Neuronal stem cell (in vitro differentiated cells): ENCODE measurements at regions not wholly inside any gene's neighbourhood (a gene's known extent, or its start where the extent isn't known, plus 50 kb on each side); places are given as distances from the start of the nearest gene placed in this dataset.

Experiments
- DNase-seq: peaks from one replicate; pipeline ENCODE4 v3.0.0-alpha.2; 2013; ENCODE audit warnings: low spot score
- H2AFZ ChIP-seq: one replicate; pipeline ENCODE4 v1.6.1; 2013; ENCODE audit warnings: mild to moderate bottlenecking, low read length, inconsistent platforms
- H2AK5ac ChIP-seq: 2 replicates; pipeline ENCODE4 v1.6.1; 2013; ENCODE audit warnings: low read depth, mild to moderate bottlenecking, inconsistent platforms, low read length, moderate library complexity, mixed read lengths
- H2BK120ac ChIP-seq: 2 replicates; pipeline ENCODE4 v1.6.1; 2013; ENCODE audit warnings: low read depth, mild to moderate bottlenecking, inconsistent platforms, low read length, moderate library complexity, mixed read lengths
- H2BK12ac ChIP-seq: one replicate; pipeline ENCODE4 v1.6.1; 2013; ENCODE audit warnings: low read length, inconsistent platforms
- H2BK15ac ChIP-seq: 2 replicates; pipeline ENCODE4 v1.6.1; 2013; ENCODE audit warnings: mild to moderate bottlenecking, low read length, inconsistent platforms, mixed read lengths
- H2BK5ac ChIP-seq: one replicate; pipeline ENCODE4 v1.6.1; 2013; ENCODE audit warnings: inconsistent platforms, mild to moderate bottlenecking, low read length, moderate library complexity
- H3K14ac ChIP-seq: one replicate; pipeline ENCODE4 v1.6.1; 2013; ENCODE audit warnings: low read length, inconsistent platforms
- H3K18ac ChIP-seq: 2 replicates; pipeline ENCODE4 v1.6.1; 2013; ENCODE audit warnings: low read length, inconsistent platforms
- H3K23ac ChIP-seq: 2 replicates; pipeline ENCODE4 v1.6.1; 2013; ENCODE audit warnings: low read depth, mild to moderate bottlenecking, mixed read lengths, low read length, inconsistent platforms; ENCODE audit not compliant: poor library complexity
- H3K27ac ChIP-seq: replicated peaks from 3 replicates; pipeline ENCODE4 v1.5.1; 2013; ENCODE audit warnings: low read length, inconsistent platforms
- H3K27me3 ChIP-seq, 3 experiments: 2 replicates each; pipeline ENCODE4 v1.6.1; 2013; ENCODE audit warnings: low read length in 3 of 3, mild to moderate bottlenecking in 2 of 3, inconsistent platforms in 1 of 3, low read depth in 1 of 3, mixed read lengths in 1 of 3, moderate library complexity in 1 of 3; ENCODE audit not compliant: control insufficient read depth in 3 of 3, insufficient read depth in 3 of 3
- H3K36me3 ChIP-seq, 2 donors: replicated peaks in 1 of 2; 2 replicates each; pipeline ENCODE4 v1.6.1; 2013; ENCODE audit warnings: low read length in 2 of 2; ENCODE audit not compliant: control insufficient read depth in 2 of 2, insufficient read depth in 2 of 2
- H3K4ac ChIP-seq: 2 replicates; pipeline ENCODE4 v1.6.1; 2013; ENCODE audit warnings: inconsistent platforms, mild to moderate bottlenecking, low read length, moderate library complexity
- H3K4me1 ChIP-seq, 2 donors: 1 replicate in 1 of 2; 2 replicates in 1 of 2; pipeline ENCODE4 v1.6.1; 2013; ENCODE audit warnings: low read length in 2 of 2, low read depth in 1 of 2; ENCODE audit not compliant: control insufficient read depth in 2 of 2, insufficient read depth in 1 of 2
- H3K4me2 ChIP-seq: one replicate; pipeline ENCODE4 v1.6.1; 2013; ENCODE audit warnings: mild to moderate bottlenecking, low read length, inconsistent platforms; ENCODE audit not compliant: insufficient read depth, poor library complexity, severe bottlenecking
- H3K4me3 ChIP-seq, 2 donors: 2 replicates each; pipeline ENCODE4 v1.5.1; 2013; ENCODE audit warnings: low read length in 2 of 2, mild to moderate bottlenecking in 2 of 2, inconsistent platforms in 1 of 2, moderate library complexity in 1 of 2
- H3K79me1 ChIP-seq: one replicate; pipeline ENCODE4 v1.6.1; 2013; ENCODE audit warnings: low read depth, mild to moderate bottlenecking, inconsistent platforms, low read length, moderate library complexity
- H3K9ac ChIP-seq: one replicate; pipeline ENCODE4 v1.6.1; 2013; ENCODE audit warnings: mild to moderate bottlenecking, low read depth, low read length, inconsistent platforms; ENCODE audit not compliant: poor library complexity
- H3K9me3 ChIP-seq, 2 donors: replicated peaks in 1 of 2; 2 replicates each; pipeline versions ENCODE3 to v1.6.1; 2013; ENCODE audit warnings: low read length in 2 of 2, mild to moderate bottlenecking in 2 of 2, inconsistent platforms in 1 of 2, low read depth in 1 of 2, mixed read lengths in 1 of 2, moderate library complexity in 1 of 2; ENCODE audit not compliant: control insufficient read depth in 2 of 2, insufficient read depth in 1 of 2
- H4K8ac ChIP-seq: one replicate; pipeline ENCODE4 v1.6.1; 2013; ENCODE audit warnings: low read depth, mild to moderate bottlenecking, inconsistent platforms, low read length, moderate library complexity
- H4K91ac ChIP-seq: one replicate; pipeline ENCODE4 v1.6.1; 2013; ENCODE audit warnings: low read length, low read depth, mild to moderate bottlenecking, inconsistent platforms; ENCODE audit not compliant: poor library complexity
- WGBS, 2 donors: extraction: QIAGEN DNeasy Blood & Tissue Kit; methylation state at CpG; one replicate each; pipeline ENCODE4 v1.1.7; 2013; ENCODE audit warnings: missing lambda C conversion rate in 2 of 2, mixed read lengths in 1 of 2; ENCODE audit not compliant: insufficient read length in 2 of 2, insufficient replicate concordance in 1 of 2; ENCODE audit errors: extremely low coverage in 2 of 2; 5-methylcytosine and 5-hydroxymethylcytosine counted together

- no peak for DNase-seq
- no peak overlapping the region for H2BK12ac ChIP-seq
- no peak overlapping the region for H2BK15ac ChIP-seq
- H3K4me1 ChIP-seq: no peaks in the 10 kb centered on the region
- no peak overlapping the region for H4K8ac ChIP-seq
- no peaks in the 10 kb centered on the region for H3K27me3 ChIP-seq
- H4K91ac ChIP-seq: no peak overlapping the region
- H2AK5ac ChIP-seq: no peak overlapping the region
- H3K9me3 ChIP-seq: no peaks in the 10 kb centered on the region
- H3K4ac ChIP-seq: no peak overlapping the region
- no peak overlapping the region for H3K14ac ChIP-seq
- H3K27ac ChIP-seq: no peak overlapping the region
- no peak overlapping the region for H2BK120ac ChIP-seq
- H3K36me3 ChIP-seq: no peaks in the 10 kb centered on the region
- no CpG with 5 or more reads among the region's 9 CpGs for WGBS, 2 donors
- H3K4me3 ChIP-seq: no peak overlapping the region
- no peak overlapping the region for H3K9ac ChIP-seq
- H2AFZ ChIP-seq: no peak overlapping the region
- H3K23ac ChIP-seq: no peak overlapping the region
- no peak overlapping the region for H2BK5ac ChIP-seq
- H3K79me1 ChIP-seq: no peaks in the 10 kb centered on the region
- no peak overlapping the region for H3K18ac ChIP-seq
- H3K4me2 ChIP-seq: no peak overlapping the region
These were observed 742.9 kb downstream of the TLR4 start for GRCh38 chr9:118446943-118447639.

- H3K79me1 ChIP-seq: no peaks in the 10 kb centered on the region
- DNase-seq: no peak
- no peak overlapping the region for H4K8ac ChIP-seq
- no peak overlapping the region for H3K27ac ChIP-seq
- H4K91ac ChIP-seq: no peak overlapping the region
- no peak overlapping the region for H3K23ac ChIP-seq
- no peaks in the 10 kb centered on the region for H3K9me3 ChIP-seq
- H3K14ac ChIP-seq: no peak overlapping the region
- H3K36me3 ChIP-seq: no peaks in the 10 kb centered on the region
- no peak overlapping the region for H3K4me3 ChIP-seq
- no peak overlapping the region for H2AK5ac ChIP-seq
- no peak overlapping the region for H2BK12ac ChIP-seq
- no peaks in the 10 kb centered on the region for H3K27me3 ChIP-seq
- H3K18ac ChIP-seq: no peak overlapping the region
- H3K9ac ChIP-seq: no peak overlapping the region
- H3K4me1 ChIP-seq: no peaks in the 10 kb centered on the region
- H2BK5ac ChIP-seq: no peak overlapping the region
- no peak overlapping the region for H2AFZ ChIP-seq
- H3K4me2 ChIP-seq: no peak overlapping the region
- H2BK15ac ChIP-seq: no peak overlapping the region
- H3K4ac ChIP-seq: no peak overlapping the region
- no CpG with 5 or more reads among the region's 2 CpGs for WGBS, 2 donors
- H2BK120ac ChIP-seq: no peak overlapping the region
These were observed 745.4 kb downstream of the TLR4 start for GRCh38 chr9:118449554-118449953.

GRCh38 chr9:118455259-118455658 lies 751.1 kb downstream of the TLR4 start:
- H3K27ac ChIP-seq: no peak overlapping the region
- no peak overlapping the region for H3K23ac ChIP-seq
- H2AFZ ChIP-seq: no peak overlapping the region
- H3K4me1 ChIP-seq: no peaks in the 10 kb centered on the region
- H3K36me3 ChIP-seq: no peaks in the 10 kb centered on the region
- no peak overlapping the region for H4K91ac ChIP-seq
- H2BK12ac ChIP-seq: no peak overlapping the region
- no peak overlapping the region for H2AK5ac ChIP-seq
- H4K8ac ChIP-seq: no peak overlapping the region
- H2BK15ac ChIP-seq: no peak overlapping the region
- no peak overlapping the region for H3K14ac ChIP-seq
- H3K79me1 ChIP-seq: no peaks in the 10 kb centered on the region
- no peak for DNase-seq
- no peak overlapping the region for H3K4me2 ChIP-seq
- no peak overlapping the region for H3K4ac ChIP-seq
- no peak overlapping the region for H3K18ac ChIP-seq
- H3K9me3 ChIP-seq: no peaks in the 10 kb centered on the region
- no peak overlapping the region for H2BK120ac ChIP-seq
- 100% methylated on average over 1 of the region's 2 CpGs; no CpG with 5 or more reads in 1 of the 2 donors for WGBS, 2 donors
- no peak overlapping the region for H3K9ac ChIP-seq
- no peaks in the 10 kb centered on the region for H3K27me3 ChIP-seq
- H2BK5ac ChIP-seq: no peak overlapping the region
- no peak overlapping the region for H3K4me3 ChIP-seq

- Histone ChIP-seq H2AK5ac (no peak overlapping the region), H2BK120ac (no peak overlapping the region), H2AFZ (no peak overlapping the region), H2BK15ac (no peak overlapping the region), H2BK12ac (no peak overlapping the region), H3K79me1 (no peaks in the 10 kb centered on the region), H3K4me1 (no peaks in the 10 kb centered on the region), H3K4me2 (no peak overlapping the region), H3K14ac (no peak overlapping the region), H3K23ac (no peak overlapping the region), H3K9me3 (no peaks in the 10 kb centered on the region), H4K91ac (no peak overlapping the region), H3K4me3 (no peak overlapping the region), H3K36me3 (no peaks in the 10 kb centered on the region), H3K27ac (no peak overlapping the region), H3K9ac (no peak overlapping the region), H4K8ac (no peak overlapping the region), H3K4ac (no peak overlapping the region), H2BK5ac (no peak overlapping the region), H3K18ac (no peak overlapping the region), H3K27me3 (no peaks in the 10 kb centered on the region)
- no CpG with 5 or more reads among the region's 2 CpGs for WGBS, 2 donors
- DNase-seq: no peak
These were observed 751.6 kb downstream of the TLR4 start for GRCh38 chr9:118455788-118456187.
